IPS-20b (cell line): ENCODE measurements at regions not wholly inside any gene's neighbourhood (a gene's known extent, or its start where the extent isn't known, plus 50 kb on each side); places are given as distances from the start of the nearest gene placed in this dataset.
"Not testable (repeated sequence)": the region's sequence is repeated elsewhere in the genome, so short reads cannot be mapped to it uniquely, and the experiment has no call there.

Source experiments
- H3K27ac ChIP-seq: one replicate; pipeline ENCODE4 v1.5.1; 2013; ENCODE audit warnings: low read length
- H3K27me3 ChIP-seq: 2 replicates; pipeline ENCODE4 v1.6.1; 2013; ENCODE audit warnings: mild to moderate bottlenecking, low read length, inconsistent platforms; ENCODE audit not compliant: insufficient read depth
- H3K36me3 ChIP-seq: 2 replicates; pipeline ENCODE4 v1.6.1; 2013; ENCODE audit warnings: low read depth, mild to moderate bottlenecking, inconsistent platforms, low read length, moderate library complexity; ENCODE audit not compliant: insufficient read depth
- H3K4me1 ChIP-seq: 2 replicates; pipeline ENCODE4 v1.6.1; 2013; ENCODE audit warnings: mild to moderate bottlenecking, control low read depth, inconsistent platforms, low read length, moderate library complexity; ENCODE audit not compliant: insufficient read depth
- H3K4me3 ChIP-seq: 2 replicates; pipeline ENCODE4 v1.5.1; 2013; ENCODE audit warnings: mild to moderate bottlenecking, low read length, inconsistent platforms
- H3K9ac ChIP-seq: 2 replicates; pipeline ENCODE4 v1.6.1; 2013; ENCODE audit warnings: low read depth, mild to moderate bottlenecking, inconsistent platforms, low read length, moderate library complexity
- H3K9me3 ChIP-seq: 2 replicates; pipeline ENCODE4 v1.6.1; 2013; ENCODE audit warnings: mild to moderate bottlenecking, low read depth, low read length, inconsistent platforms; ENCODE audit not compliant: insufficient read depth

GRCh38 chr9:117815948-117816347, 111.7 kb downstream of the TLR4 start:
- Histone ChIP-seq H3K4me1 (no peaks in the 10 kb centered on the region), H3K9ac (no peak overlapping the region), H3K36me3 (no peaks in the 10 kb centered on the region), H3K9me3 (no peaks in the 10 kb centered on the region), H3K4me3 (no peak overlapping the region), H3K27me3 (no peaks in the 10 kb centered on the region), H3K27ac (no peak overlapping the region)

GRCh38 chr9:117821954-117822353, 117.8 kb downstream of the TLR4 start:
- H3K27ac ChIP-seq: no peak overlapping the region
- H3K9ac ChIP-seq: no peak overlapping the region
- no peaks in the 10 kb centered on the region for H3K9me3 ChIP-seq
- no peaks in the 10 kb centered on the region for H3K27me3 ChIP-seq
- H3K36me3 ChIP-seq: no peaks in the 10 kb centered on the region
- no peak overlapping the region for H3K4me3 ChIP-seq
- H3K4me1 ChIP-seq: no peaks in the 10 kb centered on the region

GRCh38 chr9:117823576-117823975, 119.4 kb downstream of the TLR4 start:
- H3K36me3 ChIP-seq: no peaks in the 10 kb centered on the region
- no peak overlapping the region for H3K4me3 ChIP-seq
- no peak overlapping the region for H3K27ac ChIP-seq
- no peaks in the 10 kb centered on the region for H3K9me3 ChIP-seq
- H3K9ac ChIP-seq: no peak overlapping the region
- no peaks in the 10 kb centered on the region for H3K27me3 ChIP-seq
- no peaks in the 10 kb centered on the region for H3K4me1 ChIP-seq

GRCh38 chr9:117825609-117826347, 121.6 kb downstream of the TLR4 start:
- Histone ChIP-seq H3K4me1 (no peaks in the 10 kb centered on the region), H3K9me3 (no peaks in the 10 kb centered on the region), H3K36me3 (no peaks in the 10 kb centered on the region), H3K27me3 (no peaks in the 10 kb centered on the region), H3K4me3 (no peak overlapping the region), H3K9ac (no peak overlapping the region), H3K27ac (no peak overlapping the region)

GRCh38 chr9:117826837-117827236, 122.6 kb downstream of the TLR4 start:
- H3K4me3 ChIP-seq: no peak overlapping the region
- H3K4me1 ChIP-seq: no peaks in the 10 kb centered on the region
- no peaks in the 10 kb centered on the region for H3K27me3 ChIP-seq
- no peak overlapping the region for H3K9ac ChIP-seq
- no peak overlapping the region for H3K27ac ChIP-seq
- H3K36me3 ChIP-seq: no peaks in the 10 kb centered on the region
- H3K9me3 ChIP-seq: no peaks in the 10 kb centered on the region

GRCh38 chr9:117827456-117827855, 123.3 kb downstream of the TLR4 start:
- Histone ChIP-seq H3K27me3 (no peaks in the 10 kb centered on the region), H3K36me3 (no peaks in the 10 kb centered on the region), H3K27ac (no peak overlapping the region), H3K9me3 (no peaks in the 10 kb centered on the region), H3K4me1 (no peaks in the 10 kb centered on the region), H3K9ac (no peak overlapping the region), H3K4me3 (no peak overlapping the region)

GRCh38 chr9:117828466-117828865, 124.3 kb downstream of the TLR4 start:
- Histone ChIP-seq H3K27me3 (no peaks in the 10 kb centered on the region), H3K4me1 (no peaks in the 10 kb centered on the region), H3K4me3 (no peak overlapping the region), H3K9me3 (no peaks in the 10 kb centered on the region), H3K27ac (no peak overlapping the region), H3K36me3 (no peaks in the 10 kb centered on the region), H3K9ac (no peak overlapping the region)

- no peak overlapping the region for H3K9ac ChIP-seq
- no peaks in the 10 kb centered on the region for H3K27me3 ChIP-seq
- 0 out of 2 replicates have a peak, but pooled peaks cover 4% of the 10 kb centered on the region for H3K4me1 ChIP-seq
- no peak overlapping the region for H3K4me3 ChIP-seq
- no peaks in the 10 kb centered on the region for H3K9me3 ChIP-seq
- no peak overlapping the region for H3K27ac ChIP-seq
- H3K36me3 ChIP-seq: no peaks in the 10 kb centered on the region
Measured at GRCh38 chr9:117835798-117836197, 131.6 kb downstream of the TLR4 start.

GRCh38 chr9:117839862-117840261, 135.7 kb downstream of the TLR4 start:
- 0 out of 2 replicates have a peak, but pooled peaks cover 4% of the 10 kb centered on the region for H3K4me1 ChIP-seq
- no peaks in the 10 kb centered on the region for H3K36me3 ChIP-seq
- no peak overlapping the region for H3K4me3 ChIP-seq
- no peak overlapping the region for H3K27ac ChIP-seq
- no peak overlapping the region for H3K9ac ChIP-seq
- no peaks in the 10 kb centered on the region for H3K27me3 ChIP-seq
- H3K9me3 ChIP-seq: no peaks in the 10 kb centered on the region

GRCh38 chr9:117851836-117852461, 147.7 kb downstream of the TLR4 start:
- H3K9ac ChIP-seq, H3K27ac ChIP-seq, H3K4me1 ChIP-seq, H3K9me3 ChIP-seq, H3K27me3 ChIP-seq, H3K4me3 ChIP-seq, H3K36me3 ChIP-seq: not testable (repeated sequence)

GRCh38 chr9:117858561-117858960, 154.4 kb downstream of the TLR4 start:
- no peaks in the 10 kb centered on the region for H3K9me3 ChIP-seq
- H3K9ac ChIP-seq: no peak overlapping the region
- no peak overlapping the region for H3K4me3 ChIP-seq
- H3K4me1 ChIP-seq: no peaks in the 10 kb centered on the region
- no peaks in the 10 kb centered on the region for H3K36me3 ChIP-seq
- no peaks in the 10 kb centered on the region for H3K27me3 ChIP-seq
- no peak overlapping the region for H3K27ac ChIP-seq

GRCh38 chr9:117860849-117861248, 156.6 kb downstream of the TLR4 start:
- no peaks in the 10 kb centered on the region for H3K36me3 ChIP-seq

More at GRCh38 chr9:117860849-117861248, 156.6 kb downstream of the TLR4 start:
- Histone ChIP-seq H3K27me3 (no peaks in the 10 kb centered on the region), H3K9me3 (no peaks in the 10 kb centered on the region), H3K9ac (no peak overlapping the region), H3K4me1 (no peaks in the 10 kb centered on the region), H3K27ac (no peak overlapping the region), H3K4me3 (no peak overlapping the region)
